Body of pancreas (tissue), 4 donors: ENCODE measurements at regions not wholly inside any gene's neighbourhood (a gene's known extent, or its start where the extent isn't known, plus 50 kb on each side); places are given as distances from the start of the nearest gene placed in this dataset.

Experiments
- ATAC-seq: fragments of 150-250 bp; one replicate; pipeline ENCODE4 v1.9.1; 2016
- DNase-seq, 4 donors: peaks; one replicate each; pipeline ENCODE4 v3.0.0-alpha.2; 2019
- H3K27ac ChIP-seq, 4 donors: fragments of 200-600 bp; sonication (generic); 1 replicate in 3 of 4; 2 replicates in 1 of 4; pipeline versions ENCODE4 v1.5.1 to v1.6.1; 2016 to 2019; ENCODE audit warnings: mild to moderate bottlenecking in 1 of 4, mixed read lengths in 1 of 4, moderate library complexity in 1 of 4
- H3K27me3 ChIP-seq, 2 donors: fragments of 200-600 bp; sonication (generic); one replicate each; pipeline ENCODE4 v1.6.0; 2016; ENCODE audit warnings: mild to moderate bottlenecking in 1 of 2
- H3K36me3 ChIP-seq, 2 donors: fragments of 200-600 bp; sonication (generic); replicated peaks in 1 of 2; 2 replicates each; pipeline ENCODE4 v1.5.1; 2016; ENCODE audit warnings: low read depth in 2 of 2; ENCODE audit not compliant: insufficient read depth in 1 of 2
- H3K4me1 ChIP-seq: fragments of 200-600 bp; sonication (generic); one replicate; pipeline ENCODE4 v1.6.0; 2016
- H3K4me3 ChIP-seq, 2 donors: fragments of 200-600 bp; sonication (generic); 1 replicate in 1 of 2; 2 replicates in 1 of 2; pipeline ENCODE4 v1.5.1; 2016 to 2019
- H3K9me3 ChIP-seq, 3 donors: fragments of 200-600 bp; sonication (generic); 1 replicate in 2 of 3; 2 replicates in 1 of 3; pipeline ENCODE4 v1.5.1; 2016
- POLR2A ChIP-seq, 3 donors: fragments of 450-650 bp; IDR thresholded peaks; one replicate each; pipeline ENCODE4 v1.6.1; 2016; ENCODE audit warnings: antibody characterized with exemption in 3 of 3, mild to moderate bottlenecking in 2 of 3
- WGBS, 2 donors: methylation state at CpG; one replicate each; pipeline ENCODE4 v1.1.5; 2017; 5-methylcytosine and 5-hydroxymethylcytosine counted together
- intact Hi-C: fragments of 100-400 bp; cut with DNase I; formaldehyde crosslinking; loops from one replicate; pipeline ENCODE4 v1.15.1; 2023
- TF ChIP-seq, protein P1 (sequence below), 7 experiments: fragments of 450-650 bp in 4 of 7; fragments of 200-600 bp in 3 of 7; sonication (generic) in 3 of 7; IDR thresholded peaks; one replicate each; pipeline ENCODE4 v1.5.1; 2016 to 2019; ENCODE audit warnings: antibody characterized with exemption in 7 of 7

DNA sequence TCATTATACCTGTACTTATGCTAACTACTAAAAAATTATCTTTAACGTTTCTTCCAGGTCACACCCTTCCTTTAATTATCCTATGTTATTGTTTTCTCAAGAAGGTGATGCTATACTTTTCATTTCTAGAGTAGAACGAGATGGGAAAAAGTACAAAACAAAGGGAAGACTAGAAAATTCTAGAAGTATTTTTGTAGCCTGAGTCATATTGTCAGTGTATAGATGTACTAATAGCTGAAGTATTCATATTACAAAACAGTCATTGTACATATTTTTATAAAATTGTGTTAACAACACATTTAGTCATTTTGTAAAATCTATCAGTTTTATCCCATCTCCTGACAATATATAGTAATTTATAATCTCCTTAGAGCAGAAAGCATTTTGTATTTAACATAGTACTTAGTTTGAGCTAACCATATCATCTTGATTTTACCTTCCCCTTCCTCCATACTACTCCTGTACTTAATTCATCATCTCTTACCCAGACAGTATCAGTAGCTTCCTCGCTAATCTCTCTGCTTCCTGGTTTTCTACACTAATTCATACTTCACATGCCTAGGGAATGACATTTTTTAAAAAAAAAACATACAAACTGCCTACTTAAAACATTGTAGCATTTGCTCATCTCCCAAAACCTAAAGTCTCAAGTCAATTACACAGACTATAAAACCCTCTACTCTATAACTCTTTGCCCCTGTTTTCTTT is 920.9 kb downstream of the RPS29 start:
- H3K9me3 ChIP-seq: no peaks in the 10 kb centered on the region
- no peak overlapping the region for H3K27ac ChIP-seq
- DNase-seq (no peak), ATAC-seq (no peak)
- no peak for TF ChIP-seq POLR2A (IDR thresholded peaks at IDR 0.05)
- TF ChIP-seq, protein P1, sequence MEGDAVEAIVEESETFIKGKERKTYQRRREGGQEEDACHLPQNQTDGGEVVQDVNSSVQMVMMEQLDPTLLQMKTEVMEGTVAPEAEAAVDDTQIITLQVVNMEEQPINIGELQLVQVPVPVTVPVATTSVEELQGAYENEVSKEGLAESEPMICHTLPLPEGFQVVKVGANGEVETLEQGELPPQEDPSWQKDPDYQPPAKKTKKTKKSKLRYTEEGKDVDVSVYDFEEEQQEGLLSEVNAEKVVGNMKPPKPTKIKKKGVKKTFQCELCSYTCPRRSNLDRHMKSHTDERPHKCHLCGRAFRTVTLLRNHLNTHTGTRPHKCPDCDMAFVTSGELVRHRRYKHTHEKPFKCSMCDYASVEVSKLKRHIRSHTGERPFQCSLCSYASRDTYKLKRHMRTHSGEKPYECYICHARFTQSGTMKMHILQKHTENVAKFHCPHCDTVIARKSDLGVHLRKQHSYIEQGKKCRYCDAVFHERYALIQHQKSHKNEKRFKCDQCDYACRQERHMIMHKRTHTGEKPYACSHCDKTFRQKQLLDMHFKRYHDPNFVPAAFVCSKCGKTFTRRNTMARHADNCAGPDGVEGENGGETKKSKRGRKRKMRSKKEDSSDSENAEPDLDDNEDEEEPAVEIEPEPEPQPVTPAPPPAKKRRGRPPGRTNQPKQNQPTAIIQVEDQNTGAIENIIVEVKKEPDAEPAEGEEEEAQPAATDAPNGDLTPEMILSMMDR (IDR thresholded peaks at IDR 0.05): no peak
- H3K36me3 ChIP-seq: no peaks in the 10 kb centered on the region
- no peaks in the 10 kb centered on the region for H3K4me1 ChIP-seq
- 39 to 41% methylated on average over 3 of the region's 3 CpGs for WGBS, 2 donors
- no peak overlapping the region for H3K4me3 ChIP-seq
- no peaks in the 10 kb centered on the region for H3K27me3 ChIP-seq
- intact Hi-C loops: no loop called here

DNA sequence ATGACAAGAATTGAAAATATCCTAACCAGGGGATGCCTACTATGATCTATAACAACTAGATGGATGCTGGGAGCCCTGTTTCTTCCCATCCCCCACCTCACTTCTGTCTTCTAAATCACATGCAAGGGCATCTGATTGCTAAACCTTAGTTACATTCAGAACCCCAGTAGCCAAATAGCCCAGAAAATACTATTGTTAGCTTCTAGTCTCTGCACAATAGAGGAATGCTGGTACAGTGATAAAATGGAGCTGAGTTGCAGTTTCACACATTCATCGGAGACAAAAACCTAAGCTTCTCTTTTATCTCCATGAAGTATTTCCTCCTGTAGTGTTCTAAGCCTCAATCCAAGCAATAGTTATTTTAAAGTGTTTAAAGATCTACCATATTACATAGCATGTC is 942.9 kb downstream of the RPS29 start:
- WGBS, 2 donors: 34 to 46% methylated on average over 1 of the region's 1 CpG
- H3K4me1 ChIP-seq: no peaks in the 10 kb centered on the region
- H3K9me3 ChIP-seq: no peaks in the 10 kb centered on the region
- DNase-seq (no peak), ATAC-seq (no peak)
- intact Hi-C loops: no loop called here
- no peaks in the 10 kb centered on the region for H3K36me3 ChIP-seq
- no peak overlapping the region for H3K4me3 ChIP-seq
- H3K27me3 ChIP-seq: no peaks in the 10 kb centered on the region
- H3K27ac ChIP-seq: no peak overlapping the region
- TF ChIP-seq POLR2A (IDR thresholded peaks at IDR 0.05): no peak
- TF ChIP-seq, protein P1 (IDR thresholded peaks at IDR 0.05): no peak

DNA sequence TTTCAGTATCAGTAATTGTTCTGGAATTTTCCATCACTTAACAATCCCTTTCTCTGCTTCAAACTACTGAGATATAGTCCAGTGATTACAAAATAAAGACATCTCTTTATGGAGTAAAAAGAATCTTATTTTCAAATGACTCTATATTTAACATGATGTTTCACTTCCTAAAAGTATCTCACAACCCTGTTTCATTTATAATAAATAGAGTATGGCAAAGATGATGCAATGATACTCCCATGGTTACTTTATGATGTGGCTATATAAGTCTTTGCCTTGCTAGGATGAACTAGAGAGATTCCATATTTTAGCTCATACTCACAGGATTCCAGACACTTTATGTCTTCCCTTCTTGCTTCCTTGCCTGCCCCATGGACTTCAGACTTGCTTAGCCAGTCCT is 953.5 kb upstream of the MDGA2 start:
- Histone ChIP-seq H3K36me3 (no peaks in the 10 kb centered on the region), H3K4me1 (no peaks in the 10 kb centered on the region), H3K27ac (no peak overlapping the region), H3K27me3 (no peaks in the 10 kb centered on the region), H3K9me3 (no peaks in the 10 kb centered on the region), H3K4me3 (no peak overlapping the region)
- ATAC-seq (no peak), DNase-seq (no peak)
- intact Hi-C loops: no loop called here
- no peak for TF ChIP-seq POLR2A (IDR thresholded peaks at IDR 0.05)

DNA sequence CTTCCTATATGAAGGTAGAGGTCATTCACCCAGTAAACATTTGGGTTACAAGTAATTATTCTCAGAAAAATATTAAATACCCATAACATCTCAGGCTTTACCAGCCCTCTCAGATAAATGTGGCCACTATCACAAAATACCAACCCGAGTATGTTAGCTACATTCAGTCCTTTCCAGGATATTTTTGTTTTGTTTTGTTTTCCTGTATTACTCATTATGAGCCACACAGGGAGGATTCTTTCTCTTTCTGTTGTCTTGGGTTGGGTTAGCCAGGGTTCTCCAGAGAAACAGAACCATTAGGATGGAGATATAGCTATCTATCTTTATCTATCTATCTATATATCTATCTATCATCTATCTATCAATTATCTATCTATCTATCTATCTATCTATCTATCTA is 947.6 kb upstream of the MDGA2 start:
- Histone ChIP-seq H3K4me1 (no peaks in the 10 kb centered on the region), H3K4me3 (no peak overlapping the region), H3K9me3 (no peaks in the 10 kb centered on the region), H3K27ac (no peak overlapping the region), H3K27me3 (no peaks in the 10 kb centered on the region), H3K36me3 (no peaks in the 10 kb centered on the region)
- DNase-seq (no peak), ATAC-seq (no peak)
- TF ChIP-seq, protein P1 (IDR thresholded peaks at IDR 0.05): no peak
- TF ChIP-seq POLR2A (IDR thresholded peaks at IDR 0.05): no peak
- 35 to 56% methylated on average over 1 of the region's 1 CpG for WGBS, 2 donors
- intact Hi-C loops: no loop called here

DNA sequence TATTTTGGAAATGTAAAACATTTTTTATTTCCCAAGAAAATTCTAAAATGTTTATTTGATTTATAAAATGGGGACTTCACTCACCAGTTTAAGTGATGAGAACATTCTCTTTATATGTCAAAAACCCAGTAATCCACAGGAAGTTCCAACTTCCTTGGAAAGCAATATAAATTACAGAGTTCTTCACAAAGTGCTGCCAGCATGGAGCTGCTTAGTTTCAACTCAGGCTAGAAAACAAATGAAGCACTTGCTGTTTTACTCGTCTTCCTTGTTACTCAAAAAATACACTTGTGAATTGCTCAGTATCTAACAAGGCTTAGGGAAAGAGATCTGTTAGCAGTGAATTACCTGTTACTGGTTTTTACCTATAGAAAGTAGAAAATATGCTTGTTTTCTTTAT is 942.7 kb upstream of the MDGA2 start:
- TF ChIP-seq POLR2A (IDR thresholded peaks at IDR 0.05): no peak
- TF ChIP-seq, protein P1 (IDR thresholded peaks at IDR 0.05): no peak
- H3K27ac ChIP-seq: no peak overlapping the region
- 15 to 29% methylated on average over 1 of the region's 1 CpG for WGBS, 2 donors
- intact Hi-C loops: no loop called here
- no peaks in the 10 kb centered on the region for H3K36me3 ChIP-seq
- no peaks in the 10 kb centered on the region for H3K9me3 ChIP-seq
- H3K27me3 ChIP-seq: no peaks in the 10 kb centered on the region
- no peaks in the 10 kb centered on the region for H3K4me1 ChIP-seq
- DNase-seq: no peak
- no peak overlapping the region for H3K4me3 ChIP-seq
- no peak for ATAC-seq
